ENCODE measurements at regions not wholly inside any gene's neighbourhood (a gene's known extent, or its start where the extent isn't known, plus 50 kb on each side); places are given as distances from the start of the nearest gene placed in this dataset.

DNA sequence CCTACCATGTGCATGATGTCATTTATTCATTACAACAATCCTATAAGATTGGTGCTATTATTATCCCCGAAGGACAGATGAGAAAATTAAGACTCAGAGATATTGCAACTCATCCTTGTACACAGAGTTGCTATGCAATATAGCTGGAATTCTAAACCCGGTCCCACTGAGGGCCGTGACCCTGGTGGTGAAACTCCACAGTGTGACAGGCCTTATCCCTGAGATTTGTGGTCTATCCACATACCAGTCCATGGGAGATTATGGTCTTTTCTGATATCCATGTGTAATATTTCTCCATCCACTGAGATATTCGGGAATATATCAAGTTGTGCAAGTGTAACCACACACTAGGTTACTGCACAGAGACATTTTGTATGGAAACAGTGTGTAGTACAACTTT is 305.2 kb downstream of the TXNL1 start:
- intact Hi-C loops (cut with DNase I) = no loop called here
- DNase-seq = no peak
- no peak overlapping the region for H3K4me3 ChIP-seq (ENCODE audit: low read length)
- WGBS = 93% methylated on average over 4 of the region's 4 CpGs
- H3K27me3 ChIP-seq (ENCODE audit: control insufficient read depth, insufficient read depth) = no peaks in the 10 kb centered on the region
- ATAC-seq = no peak
- H3K27ac ChIP-seq (ENCODE audit: low read length) = no peak overlapping the region
- no peaks in the 10 kb centered on the region for H3K9me3 ChIP-seq (ENCODE audit: control insufficient read depth, low read length)
- H3K4me1 ChIP-seq (ENCODE audit: control insufficient read depth, insufficient read depth, low read length) = no peaks in the 10 kb centered on the region

DNA sequence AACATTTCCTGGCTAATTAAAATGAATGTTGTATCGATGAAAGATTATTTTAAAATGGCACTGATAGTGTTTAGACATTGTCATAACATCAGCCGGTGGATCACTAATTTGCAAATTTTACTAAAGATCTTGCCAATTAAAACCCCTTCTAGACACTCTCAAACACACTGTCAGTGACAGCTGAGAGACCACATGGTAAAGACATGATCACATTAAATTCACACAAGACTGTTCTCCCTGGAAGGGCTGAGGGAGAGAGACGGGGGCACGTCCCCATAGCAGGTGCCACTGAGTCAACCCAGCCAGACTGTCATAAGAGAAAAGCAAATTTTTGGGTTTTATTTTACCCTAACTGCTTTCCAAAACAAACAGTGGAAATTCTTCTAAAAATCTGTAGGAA is 306.0 kb downstream of the TXNL1 start:
- ATAC-seq (no peak), DNase-seq (no peak)
- intact Hi-C loops (cut with DNase I) = no loop called here
- 71% methylated on average over 4 of the region's 4 CpGs for WGBS
- Histone ChIP-seq H3K4me3 (ENCODE audit: low read length) (no peak overlapping the region), H3K9me3 (ENCODE audit: control insufficient read depth, low read length) (no peaks in the 10 kb centered on the region), H3K27me3 (ENCODE audit: control insufficient read depth, insufficient read depth) (no peaks in the 10 kb centered on the region), H3K4me1 (ENCODE audit: control insufficient read depth, insufficient read depth, low read length) (no peaks in the 10 kb centered on the region), H3K27ac (ENCODE audit: low read length) (no peak overlapping the region)

DNA sequence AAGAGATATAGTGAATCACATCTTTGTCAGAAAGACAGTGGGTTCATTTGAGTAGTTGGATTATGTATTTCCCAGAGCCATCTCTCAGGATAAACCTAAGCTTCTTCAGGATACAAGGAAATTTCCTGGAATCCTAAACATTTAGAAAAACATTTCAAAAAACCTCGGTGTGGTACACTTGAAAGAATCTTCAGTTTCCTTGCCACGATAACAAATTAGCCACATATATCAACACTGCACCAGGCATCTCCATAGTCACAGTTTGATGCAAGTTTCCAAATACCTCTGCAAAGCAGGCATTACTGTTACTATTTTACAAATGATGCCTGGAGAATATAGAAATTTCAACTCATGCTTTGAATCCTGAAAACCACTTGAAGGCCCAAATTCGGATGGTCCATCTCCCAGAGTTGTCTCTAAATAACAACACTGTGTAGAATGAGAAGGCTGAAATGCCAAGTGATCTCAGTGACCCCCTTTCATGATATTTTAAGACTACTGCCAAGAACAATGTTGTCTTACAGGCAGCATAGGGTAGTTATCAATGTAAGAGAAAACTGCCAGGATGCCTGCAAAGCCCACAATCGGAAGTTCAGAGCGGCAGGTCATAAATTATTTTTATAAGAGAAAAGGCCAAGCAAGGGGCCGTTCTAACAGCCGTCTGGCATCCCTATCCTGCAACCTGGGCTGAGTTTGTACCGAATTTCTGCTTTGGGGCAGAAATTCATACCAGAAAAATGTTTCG is 307.9 kb downstream of the TXNL1 start:
- no peak for DNase-seq
- ATAC-seq = no peak
- no peaks in the 10 kb centered on the region for H3K27me3 ChIP-seq (ENCODE audit: control insufficient read depth, insufficient read depth)
- WGBS = 59% methylated on average over 9 of the region's 9 CpGs
- no peaks in the 10 kb centered on the region for H3K4me1 ChIP-seq (ENCODE audit: control insufficient read depth, insufficient read depth, low read length)
- intact Hi-C loops (cut with DNase I) = no loop called here
- no peak overlapping the region for H3K27ac ChIP-seq (ENCODE audit: low read length)
- no peak overlapping the region for H3K4me3 ChIP-seq (ENCODE audit: low read length)
- no peaks in the 10 kb centered on the region for H3K9me3 ChIP-seq (ENCODE audit: control insufficient read depth, low read length)

DNA sequence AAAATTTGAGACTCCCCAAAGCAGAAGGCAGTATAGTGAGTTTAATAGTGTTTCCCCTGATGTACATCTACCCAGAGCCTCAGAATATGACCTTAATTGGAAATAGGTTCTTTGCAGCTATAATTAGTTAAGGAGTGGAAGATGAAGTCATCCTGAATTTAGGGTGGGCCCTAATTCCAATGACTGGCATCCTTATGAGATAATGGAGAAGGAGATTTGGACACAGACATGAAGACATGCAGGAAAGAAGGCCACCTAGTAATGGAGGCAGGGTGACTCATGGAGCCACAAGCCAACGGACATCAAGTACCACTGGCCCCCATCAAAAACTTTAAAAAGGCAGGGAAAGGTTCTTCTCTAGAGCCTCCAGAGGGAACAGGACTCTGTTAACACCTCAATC is 308.9 kb downstream of the TXNL1 start:
- ATAC-seq = no peak
- H3K4me1 ChIP-seq (ENCODE audit: control insufficient read depth, insufficient read depth, low read length) = no peaks in the 10 kb centered on the region
- H3K4me3 ChIP-seq (ENCODE audit: low read length) = no peak overlapping the region
- no peak for DNase-seq
- H3K9me3 ChIP-seq (ENCODE audit: control insufficient read depth, low read length) = no peaks in the 10 kb centered on the region
- no peaks in the 10 kb centered on the region for H3K27me3 ChIP-seq (ENCODE audit: control insufficient read depth, insufficient read depth)
- 94% methylated on average over 1 of the region's 1 CpG for WGBS
- H3K27ac ChIP-seq (ENCODE audit: low read length) = no peak overlapping the region
- intact Hi-C loops (cut with DNase I) = no loop called here

DNA sequence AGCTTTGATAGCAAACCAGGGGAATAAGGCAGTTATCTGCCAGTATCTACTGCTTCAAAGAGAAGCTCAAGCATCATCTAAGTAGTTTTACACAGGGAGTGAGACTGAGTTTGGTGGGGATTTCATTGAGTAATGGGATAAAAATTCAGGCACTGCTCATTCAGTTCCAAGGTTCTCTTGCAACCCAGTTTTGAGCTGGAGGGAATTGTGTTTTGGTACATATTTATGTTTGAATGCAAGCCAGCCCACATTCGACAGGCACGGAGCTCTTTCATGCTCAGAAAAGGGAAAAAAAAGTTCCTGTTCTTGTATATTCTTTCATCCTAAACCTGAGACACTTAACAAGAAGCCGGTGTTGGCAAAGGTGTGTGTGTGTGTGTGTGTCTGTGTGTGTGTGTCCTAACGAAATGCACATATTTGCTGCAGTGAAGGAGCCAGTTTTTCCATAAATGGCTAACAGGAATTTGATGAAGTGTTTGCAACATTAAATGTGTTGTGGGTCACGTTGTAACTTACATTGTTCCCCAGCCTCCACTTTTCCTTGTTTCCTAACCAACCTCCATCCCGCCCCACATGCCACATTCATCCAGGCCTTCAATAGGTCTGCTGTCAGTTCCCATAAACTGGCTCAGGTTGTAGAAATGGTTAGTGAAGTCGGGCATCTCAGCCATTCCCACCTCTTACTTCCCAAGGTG is 311.1 kb downstream of the TXNL1 start:
- H3K27me3 ChIP-seq (ENCODE audit: control insufficient read depth, insufficient read depth) = no peaks in the 10 kb centered on the region
- no peak overlapping the region for H3K4me3 ChIP-seq (ENCODE audit: low read length)
- DNase-seq (no peak), ATAC-seq (peak in 1 of 2 donors; percentile 24)
- intact Hi-C loops (cut with DNase I) = no loop called here
- whole genome bisulfite sequencing = 68% methylated on average over 7 of the region's 7 CpGs
- H3K9me3 ChIP-seq (ENCODE audit: control insufficient read depth, low read length) = no peaks in the 10 kb centered on the region
- no peak overlapping the region for H3K27ac ChIP-seq (ENCODE audit: low read length)
- peaks cover 1% of the 10 kb centered on the region for H3K4me1 ChIP-seq (ENCODE audit: control insufficient read depth, insufficient read depth, low read length)

DNA sequence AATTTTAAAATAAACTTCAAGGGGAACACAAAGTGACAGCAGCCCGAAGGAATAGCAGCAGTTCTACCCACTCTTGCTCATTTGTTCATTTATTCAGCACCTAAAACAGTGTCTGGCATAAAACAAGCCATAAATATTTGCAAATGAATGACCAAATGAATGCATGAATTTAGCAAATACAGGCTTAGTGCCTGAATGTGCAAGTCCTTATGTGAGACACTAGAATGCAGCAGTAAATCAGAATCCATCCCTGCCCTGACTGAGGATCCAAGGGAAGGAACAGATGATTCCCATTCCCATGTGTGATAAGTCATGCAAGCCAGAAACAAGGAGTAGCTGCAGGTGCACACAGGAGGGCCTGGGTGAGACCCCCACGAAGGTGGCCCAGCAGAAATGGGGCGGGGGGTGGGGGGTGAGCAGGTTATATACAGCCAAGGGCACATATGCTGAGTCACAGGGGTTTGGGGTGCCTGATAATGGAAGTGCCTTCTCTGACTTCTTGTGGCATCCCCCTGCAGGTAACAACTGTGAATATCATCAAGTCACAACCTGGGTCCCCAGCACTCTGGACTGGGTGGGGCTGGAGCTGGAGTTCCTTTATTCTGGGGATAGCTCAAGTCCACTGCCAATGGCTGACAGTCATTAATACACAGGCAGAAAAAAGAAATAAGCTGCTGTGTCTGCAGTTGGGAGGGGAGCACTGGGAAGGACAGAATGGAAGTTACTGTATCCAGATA is 311.9 kb downstream of the TXNL1 start:
- Histone ChIP-seq H3K27me3 (ENCODE audit: control insufficient read depth, insufficient read depth) (no peaks in the 10 kb centered on the region), H3K4me3 (ENCODE audit: low read length) (no peak overlapping the region), H3K4me1 (ENCODE audit: control insufficient read depth, insufficient read depth, low read length) (peaks cover 7% of the 10 kb centered on the region), H3K9me3 (ENCODE audit: control insufficient read depth, low read length) (no peaks in the 10 kb centered on the region), H3K27ac (ENCODE audit: low read length) (no peak overlapping the region)
- WGBS = 92% methylated on average over 3 of the region's 3 CpGs
- ATAC-seq (no peak), DNase-seq (no peak)
- intact Hi-C loops (cut with DNase I) = no loop called here

DNA sequence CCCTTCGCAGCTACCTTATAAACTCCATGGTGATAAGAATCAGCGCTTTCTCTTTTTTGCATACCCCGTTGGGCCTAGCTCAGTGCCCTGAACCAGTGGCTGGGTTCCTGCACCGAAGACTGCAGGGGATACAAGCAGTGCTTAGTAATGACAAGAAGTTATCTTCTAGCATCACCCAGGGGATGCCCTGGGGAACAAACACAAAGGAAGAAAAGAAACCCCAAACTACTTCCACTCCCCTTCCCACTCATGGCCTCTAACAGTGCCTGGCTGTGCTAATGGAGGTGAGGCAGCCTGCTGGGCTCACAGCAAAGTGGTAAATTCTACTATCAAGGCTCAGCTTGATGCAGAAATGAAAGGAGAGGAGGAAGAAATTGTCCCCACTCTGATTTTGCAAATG is 314.7 kb downstream of the TXNL1 start:
- WGBS = 66% methylated on average over 4 of the region's 4 CpGs

DNA sequence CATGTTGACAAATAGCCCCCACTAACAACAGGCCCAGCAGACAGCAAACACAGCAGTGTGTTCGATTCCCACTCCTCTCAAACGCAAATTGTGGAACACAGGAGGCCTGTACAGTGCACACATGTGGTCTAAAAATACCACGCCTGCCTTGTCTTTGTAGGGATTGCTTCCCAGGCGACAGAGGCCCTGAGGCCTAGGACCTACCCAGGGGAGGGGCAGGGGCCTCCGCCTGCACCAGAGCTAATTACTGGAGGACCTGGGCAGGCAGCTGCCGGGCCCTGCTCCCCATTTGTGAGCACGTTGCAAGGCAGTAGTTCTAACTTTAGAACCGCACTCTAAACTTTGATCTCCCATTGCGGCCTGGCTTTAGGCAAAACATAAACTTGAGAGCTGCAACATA is 316.0 kb downstream of the TXNL1 start:
- ATAC-seq = peak; percentile 53 to 69
- H3K4me1 ChIP-seq (ENCODE audit: control insufficient read depth, insufficient read depth, low read length) = peaks cover 13% of the 10 kb centered on the region
- peak overlapping the region; percentile 2 for H3K27ac ChIP-seq (ENCODE audit: low read length)
- DNase-seq = peak in 2 of 3 donors; percentile 47 to 55
- H3K9me3 ChIP-seq (ENCODE audit: control insufficient read depth, low read length) = no peaks in the 10 kb centered on the region
- 72% methylated on average over 9 of the region's 9 CpGs for WGBS
- no peaks in the 10 kb centered on the region for H3K27me3 ChIP-seq (ENCODE audit: control insufficient read depth, insufficient read depth)
- intact Hi-C loops (cut with DNase I) = no loop called here
- H3K4me3 ChIP-seq (ENCODE audit: low read length) = no peak overlapping the region

More for the DNA sequence above, 314.7 kb downstream of the TXNL1 start:
- no peak for DNase-seq
- Histone ChIP-seq H3K9me3 (ENCODE audit: control insufficient read depth, low read length) (no peaks in the 10 kb centered on the region), H3K27me3 (ENCODE audit: control insufficient read depth, insufficient read depth) (no peaks in the 10 kb centered on the region), H3K4me3 (ENCODE audit: low read length) (no peak overlapping the region), H3K27ac (ENCODE audit: low read length) (no peak overlapping the region), H3K4me1 (ENCODE audit: control insufficient read depth, insufficient read depth, low read length) (peaks cover 13% of the 10 kb centered on the region)
- intact Hi-C loops (cut with DNase I) = no loop called here
- ATAC-seq = no peak

DNA sequence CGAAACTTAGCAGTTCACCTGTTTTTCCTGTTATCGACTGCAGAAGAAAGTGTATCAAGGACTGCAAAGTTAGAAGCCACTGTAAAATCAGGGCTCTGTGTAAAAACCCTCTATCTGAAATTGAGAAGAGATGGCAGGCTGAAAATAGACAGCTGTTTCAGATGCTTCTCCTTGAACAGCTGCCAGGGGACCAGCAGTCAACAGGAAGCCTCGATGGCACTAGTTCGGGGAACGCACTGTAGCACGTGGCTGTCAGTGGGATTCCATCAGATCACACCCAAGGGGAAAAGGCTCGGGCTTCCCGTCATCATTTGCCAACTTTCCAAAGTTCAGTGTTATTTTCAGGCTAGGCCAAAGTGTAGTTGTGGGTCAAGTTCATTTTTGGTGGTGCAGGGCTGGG is 316.9 kb downstream of the TXNL1 start:
- ATAC-seq (peak; percentile 57 to 88), DNase-seq (peak; percentile 50 to 67 (median 61))
- 8% methylated on average over 8 of the region's 8 CpGs for WGBS
- Histone ChIP-seq H3K4me3 (ENCODE audit: low read length) (no peak overlapping the region), H3K27me3 (ENCODE audit: control insufficient read depth, insufficient read depth) (no peaks in the 10 kb centered on the region), H3K9me3 (ENCODE audit: control insufficient read depth, low read length) (no peaks in the 10 kb centered on the region), H3K27ac (ENCODE audit: low read length) (no peak overlapping the region), H3K4me1 (ENCODE audit: control insufficient read depth, insufficient read depth, low read length) (peaks cover 13% of the 10 kb centered on the region)
- intact Hi-C loops (cut with DNase I) = no loop called here

DNA sequence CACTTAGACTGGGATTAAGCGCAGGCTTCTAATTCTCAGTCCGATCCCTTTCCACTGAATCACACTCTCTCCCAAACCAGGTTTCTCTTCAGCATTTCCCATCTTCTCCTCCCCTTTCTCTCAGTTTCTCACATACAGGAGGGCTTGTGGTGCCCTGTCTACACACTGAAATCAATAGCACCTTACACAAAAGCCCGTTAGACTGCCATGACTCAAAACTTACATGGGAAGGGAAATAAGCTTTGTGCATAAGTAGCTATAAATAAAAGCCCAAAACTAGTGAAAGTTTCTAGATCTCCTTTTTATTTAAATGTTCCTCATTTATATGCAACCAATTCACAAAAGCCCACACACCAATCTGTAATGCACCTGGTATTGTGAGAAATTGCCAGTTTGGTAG is 318.4 kb downstream of the TXNL1 start:
- ATAC-seq (no peak), DNase-seq (no peak)
- 97% methylated on average over 3 of the region's 3 CpGs for WGBS
- H3K9me3 ChIP-seq (ENCODE audit: control insufficient read depth, low read length) = no peaks in the 10 kb centered on the region
- H3K4me3 ChIP-seq (ENCODE audit: low read length) = no peak overlapping the region
- H3K27me3 ChIP-seq (ENCODE audit: control insufficient read depth, insufficient read depth) = no peaks in the 10 kb centered on the region
- intact Hi-C loops (cut with DNase I) = no loop called here
- H3K27ac ChIP-seq (ENCODE audit: low read length) = no peak overlapping the region
- H3K4me1 ChIP-seq (ENCODE audit: control insufficient read depth, insufficient read depth, low read length) = peaks cover 13% of the 10 kb centered on the region

DNA sequence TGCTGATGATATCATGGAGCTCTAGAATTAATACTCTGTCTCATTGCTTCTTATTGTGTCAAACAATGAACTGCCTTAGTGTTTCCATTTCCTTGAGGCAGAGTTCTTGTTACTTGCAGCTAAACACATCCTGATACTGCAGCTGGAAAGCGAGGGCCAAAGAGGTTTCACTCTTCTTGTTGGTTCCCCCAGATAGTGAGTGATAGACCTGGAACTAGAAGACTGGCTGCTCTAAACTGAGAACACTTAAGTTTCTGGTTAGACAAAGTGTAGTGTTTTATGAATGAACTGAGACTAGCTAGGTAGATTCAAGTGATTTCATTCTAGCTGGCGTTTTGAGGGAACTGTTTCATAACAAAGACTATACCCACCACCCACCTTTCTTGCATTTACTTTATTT is 321.7 kb downstream of the TXNL1 start:
- H3K27me3 ChIP-seq (ENCODE audit: control insufficient read depth, insufficient read depth) = no peaks in the 10 kb centered on the region
- intact Hi-C loops (cut with DNase I) = no loop called here
- no peak for DNase-seq
- no peaks in the 10 kb centered on the region for H3K9me3 ChIP-seq (ENCODE audit: control insufficient read depth, low read length)
- 96% methylated on average over 2 of the region's 2 CpGs for WGBS
- peaks cover 8% of the 10 kb centered on the region for H3K4me1 ChIP-seq (ENCODE audit: control insufficient read depth, insufficient read depth, low read length)
- no peak overlapping the region for H3K27ac ChIP-seq (ENCODE audit: low read length)
- H3K4me3 ChIP-seq (ENCODE audit: low read length) = no peak overlapping the region
- ATAC-seq = no peak
